ENCODE measurements at regions not wholly inside any gene's neighbourhood (a gene's known extent, or its start where the extent isn't known, plus 50 kb on each side); places are given as distances from the start of the nearest gene placed in this dataset.

DNA sequence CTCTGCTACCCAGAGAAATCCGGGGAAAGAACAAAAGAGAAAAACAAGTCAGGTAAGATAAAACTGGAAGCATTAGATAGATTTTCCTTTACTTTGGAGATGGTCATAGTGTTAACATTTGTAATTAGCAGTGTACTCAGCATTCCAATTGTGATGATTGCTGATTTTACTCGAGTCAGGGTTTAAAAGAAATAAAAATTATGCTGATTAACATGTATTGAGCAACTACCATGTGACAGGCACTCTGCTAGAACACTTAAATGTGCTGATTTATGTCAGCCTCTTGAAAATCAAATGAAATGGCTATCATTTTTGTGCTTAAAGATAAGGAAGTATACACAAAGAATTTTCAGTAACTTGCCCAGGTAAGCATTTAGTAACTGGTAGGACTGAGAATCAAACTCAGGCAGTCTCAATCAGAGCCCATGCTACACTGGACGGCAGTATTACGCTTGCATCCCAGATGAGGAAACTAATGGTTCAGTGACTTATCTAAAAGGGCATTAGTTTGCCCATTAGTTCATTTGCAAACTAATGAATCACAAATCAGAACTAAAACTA lies 735.1 kb upstream of the SORCS1 start (continued):
- TF ChIP-seq, protein P1, sequence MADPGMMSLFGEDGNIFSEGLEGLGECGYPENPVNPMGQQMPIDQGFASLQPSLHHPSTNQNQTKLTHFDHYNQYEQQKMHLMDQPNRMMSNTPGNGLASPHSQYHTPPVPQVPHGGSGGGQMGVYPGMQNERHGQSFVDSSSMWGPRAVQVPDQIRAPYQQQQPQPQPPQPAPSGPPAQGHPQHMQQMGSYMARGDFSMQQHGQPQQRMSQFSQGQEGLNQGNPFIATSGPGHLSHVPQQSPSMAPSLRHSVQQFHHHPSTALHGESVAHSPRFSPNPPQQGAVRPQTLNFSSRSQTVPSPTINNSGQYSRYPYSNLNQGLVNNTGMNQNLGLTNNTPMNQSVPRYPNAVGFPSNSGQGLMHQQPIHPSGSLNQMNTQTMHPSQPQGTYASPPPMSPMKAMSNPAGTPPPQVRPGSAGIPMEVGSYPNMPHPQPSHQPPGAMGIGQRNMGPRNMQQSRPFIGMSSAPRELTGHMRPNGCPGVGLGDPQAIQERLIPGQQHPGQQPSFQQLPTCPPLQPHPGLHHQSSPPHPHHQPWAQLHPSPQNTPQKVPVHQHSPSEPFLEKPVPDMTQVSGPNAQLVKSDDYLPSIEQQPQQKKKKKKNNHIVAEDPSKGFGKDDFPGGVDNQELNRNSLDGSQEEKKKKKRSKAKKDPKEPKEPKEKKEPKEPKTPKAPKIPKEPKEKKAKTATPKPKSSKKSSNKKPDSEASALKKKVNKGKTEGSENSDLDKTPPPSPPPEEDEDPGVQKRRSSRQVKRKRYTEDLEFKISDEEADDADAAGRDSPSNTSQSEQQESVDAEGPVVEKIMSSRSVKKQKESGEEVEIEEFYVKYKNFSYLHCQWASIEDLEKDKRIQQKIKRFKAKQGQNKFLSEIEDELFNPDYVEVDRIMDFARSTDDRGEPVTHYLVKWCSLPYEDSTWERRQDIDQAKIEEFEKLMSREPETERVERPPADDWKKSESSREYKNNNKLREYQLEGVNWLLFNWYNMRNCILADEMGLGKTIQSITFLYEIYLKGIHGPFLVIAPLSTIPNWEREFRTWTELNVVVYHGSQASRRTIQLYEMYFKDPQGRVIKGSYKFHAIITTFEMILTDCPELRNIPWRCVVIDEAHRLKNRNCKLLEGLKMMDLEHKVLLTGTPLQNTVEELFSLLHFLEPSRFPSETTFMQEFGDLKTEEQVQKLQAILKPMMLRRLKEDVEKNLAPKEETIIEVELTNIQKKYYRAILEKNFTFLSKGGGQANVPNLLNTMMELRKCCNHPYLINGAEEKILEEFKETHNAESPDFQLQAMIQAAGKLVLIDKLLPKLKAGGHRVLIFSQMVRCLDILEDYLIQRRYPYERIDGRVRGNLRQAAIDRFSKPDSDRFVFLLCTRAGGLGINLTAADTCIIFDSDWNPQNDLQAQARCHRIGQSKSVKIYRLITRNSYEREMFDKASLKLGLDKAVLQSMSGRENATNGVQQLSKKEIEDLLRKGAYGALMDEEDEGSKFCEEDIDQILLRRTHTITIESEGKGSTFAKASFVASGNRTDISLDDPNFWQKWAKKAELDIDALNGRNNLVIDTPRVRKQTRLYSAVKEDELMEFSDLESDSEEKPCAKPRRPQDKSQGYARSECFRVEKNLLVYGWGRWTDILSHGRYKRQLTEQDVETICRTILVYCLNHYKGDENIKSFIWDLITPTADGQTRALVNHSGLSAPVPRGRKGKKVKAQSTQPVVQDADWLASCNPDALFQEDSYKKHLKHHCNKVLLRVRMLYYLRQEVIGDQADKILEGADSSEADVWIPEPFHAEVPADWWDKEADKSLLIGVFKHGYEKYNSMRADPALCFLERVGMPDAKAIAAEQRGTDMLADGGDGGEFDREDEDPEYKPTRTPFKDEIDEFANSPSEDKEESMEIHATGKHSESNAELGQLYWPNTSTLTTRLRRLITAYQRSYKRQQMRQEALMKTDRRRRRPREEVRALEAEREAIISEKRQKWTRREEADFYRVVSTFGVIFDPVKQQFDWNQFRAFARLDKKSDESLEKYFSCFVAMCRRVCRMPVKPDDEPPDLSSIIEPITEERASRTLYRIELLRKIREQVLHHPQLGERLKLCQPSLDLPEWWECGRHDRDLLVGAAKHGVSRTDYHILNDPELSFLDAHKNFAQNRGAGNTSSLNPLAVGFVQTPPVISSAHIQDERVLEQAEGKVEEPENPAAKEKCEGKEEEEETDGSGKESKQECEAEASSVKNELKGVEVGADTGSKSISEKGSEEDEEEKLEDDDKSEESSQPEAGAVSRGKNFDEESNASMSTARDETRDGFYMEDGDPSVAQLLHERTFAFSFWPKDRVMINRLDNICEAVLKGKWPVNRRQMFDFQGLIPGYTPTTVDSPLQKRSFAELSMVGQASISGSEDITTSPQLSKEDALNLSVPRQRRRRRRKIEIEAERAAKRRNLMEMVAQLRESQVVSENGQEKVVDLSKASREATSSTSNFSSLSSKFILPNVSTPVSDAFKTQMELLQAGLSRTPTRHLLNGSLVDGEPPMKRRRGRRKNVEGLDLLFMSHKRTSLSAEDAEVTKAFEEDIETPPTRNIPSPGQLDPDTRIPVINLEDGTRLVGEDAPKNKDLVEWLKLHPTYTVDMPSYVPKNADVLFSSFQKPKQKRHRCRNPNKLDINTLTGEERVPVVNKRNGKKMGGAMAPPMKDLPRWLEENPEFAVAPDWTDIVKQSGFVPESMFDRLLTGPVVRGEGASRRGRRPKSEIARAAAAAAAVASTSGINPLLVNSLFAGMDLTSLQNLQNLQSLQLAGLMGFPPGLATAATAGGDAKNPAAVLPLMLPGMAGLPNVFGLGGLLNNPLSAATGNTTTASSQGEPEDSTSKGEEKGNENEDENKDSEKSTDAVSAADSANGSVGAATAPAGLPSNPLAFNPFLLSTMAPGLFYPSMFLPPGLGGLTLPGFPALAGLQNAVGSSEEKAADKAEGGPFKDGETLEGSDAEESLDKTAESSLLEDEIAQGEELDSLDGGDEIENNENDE (IDR thresholded peaks at IDR 0.05; ENCODE audit: insufficient replicate concordance, low read length) = no peak
- no peak for TF ChIP-seq CTBP2 (IDR thresholded peaks at IDR 0.05; ENCODE audit: borderline replicate concordance, insufficient read depth, insufficient read length, low read length)
- no peak for TF ChIP-seq JUN (IDR thresholded peaks at IDR 0.05; ENCODE audit: low read depth, low read length)
- TF ChIP-seq SRF (IDR thresholded peaks at IDR 0.05; ENCODE audit: low read depth, low read length) = no peak
- TF ChIP-seq SUZ12 (IDR thresholded peaks at IDR 0.05; ENCODE audit: low read length) = no peak
